Trophoblast cell (in vitro differentiated cells and primary cell): ENCODE measurements at regions not wholly inside any gene's neighbourhood (a gene's known extent, or its start where the extent isn't known, plus 50 kb on each side); places are given as distances from the start of the nearest gene placed in this dataset.

ENCODE experiments used
- DNase-seq, 2 donors: peaks; one replicate each; pipeline ENCODE4 v3.0.0-alpha.2; 2016
- H2AFZ ChIP-seq: 2 replicates; pipeline ENCODE4 v1.6.1; 2013; ENCODE audit warnings: low read length, moderate library complexity, mild to moderate bottlenecking; ENCODE audit not compliant: insufficient read depth, poor library complexity
- H2AK5ac ChIP-seq: 2 replicates; pipeline ENCODE4 v1.6.1; 2013; ENCODE audit warnings: mild to moderate bottlenecking, low read length
- H2BK120ac ChIP-seq: 2 replicates; pipeline ENCODE4 v1.6.1; 2013; ENCODE audit warnings: low read length, mild to moderate bottlenecking, moderate library complexity; ENCODE audit not compliant: insufficient read depth, poor library complexity
- H2BK12ac ChIP-seq: 2 replicates; pipeline ENCODE4 v1.6.1; 2013; ENCODE audit warnings: mild to moderate bottlenecking, low read length, moderate library complexity
- H2BK5ac ChIP-seq: 2 replicates; pipeline ENCODE4 v1.6.1; 2013; ENCODE audit warnings: low read length, low read depth, moderate library complexity, mild to moderate bottlenecking; ENCODE audit not compliant: poor library complexity
- H3K14ac ChIP-seq: 2 replicates; pipeline ENCODE4 v1.6.1; 2013; ENCODE audit warnings: mild to moderate bottlenecking, low read length
- H3K18ac ChIP-seq: 2 replicates; pipeline ENCODE4 v1.6.1; 2013; ENCODE audit warnings: mild to moderate bottlenecking, low read length
- H3K23ac ChIP-seq: 2 replicates; pipeline ENCODE4 v1.6.1; 2013; ENCODE audit warnings: low read length
- H3K27ac ChIP-seq: 2 replicates; pipeline ENCODE4 v1.5.1; 2013; ENCODE audit warnings: low read depth, mild to moderate bottlenecking, inconsistent platforms, low read length, moderate library complexity
- H3K27me3 ChIP-seq: 2 replicates; pipeline ENCODE4 v1.6.1; 2013; ENCODE audit warnings: inconsistent platforms, mild to moderate bottlenecking, low read length, moderate library complexity; ENCODE audit not compliant: insufficient read depth
- H3K36me3 ChIP-seq, 2 experiments: 1 replicate in 1 of 2; 2 replicates in 1 of 2; pipeline ENCODE4 v1.6.1; 2013; ENCODE audit warnings: low read length in 2 of 2, mild to moderate bottlenecking in 2 of 2, moderate library complexity in 1 of 2; ENCODE audit not compliant: insufficient read depth in 2 of 2, control insufficient read depth in 1 of 2
- H3K4ac ChIP-seq: 2 replicates; pipeline ENCODE4 v1.6.1; 2013; ENCODE audit warnings: low read depth, mild to moderate bottlenecking, low read length, moderate library complexity
- H3K4me1 ChIP-seq, 2 experiments: 1 replicate in 1 of 2; 2 replicates in 1 of 2; pipeline ENCODE4 v1.6.1; 2013; ENCODE audit warnings: low read length in 2 of 2, mild to moderate bottlenecking in 2 of 2, moderate library complexity in 1 of 2; ENCODE audit not compliant: insufficient read depth in 2 of 2, control insufficient read depth in 1 of 2
- H3K4me2 ChIP-seq: 2 replicates; pipeline ENCODE4 v1.6.1; 2013; ENCODE audit warnings: inconsistent platforms, mild to moderate bottlenecking, low read length, moderate library complexity
- H3K4me3 ChIP-seq: 2 replicates; pipeline ENCODE4 v1.5.1; 2013; ENCODE audit warnings: mild to moderate bottlenecking, low read depth, low read length, inconsistent platforms
- H3K79me1 ChIP-seq: one replicate; pipeline ENCODE4 v1.6.1; 2013; ENCODE audit warnings: low read length
- H3K79me2 ChIP-seq: 2 replicates; pipeline ENCODE4 v1.6.1; 2013; ENCODE audit warnings: low read length, mild to moderate bottlenecking; ENCODE audit not compliant: control insufficient read depth, insufficient read depth, poor library complexity
- H3K9ac ChIP-seq: 2 replicates; pipeline ENCODE4 v1.6.1; 2013; ENCODE audit warnings: mild to moderate bottlenecking, low read length
- H3K9me3 ChIP-seq: 2 replicates; pipeline ENCODE4 v1.6.1; 2013; ENCODE audit warnings: low read depth, mild to moderate bottlenecking, control low read depth, inconsistent platforms, low read length; ENCODE audit not compliant: insufficient read depth
- H4K12ac ChIP-seq: 2 replicates; pipeline ENCODE4 v1.6.1; 2013; ENCODE audit warnings: low read depth, mild to moderate bottlenecking, low read length, moderate library complexity
- H4K8ac ChIP-seq: 2 replicates; pipeline ENCODE4 v1.6.1; 2013; ENCODE audit warnings: low read depth, mild to moderate bottlenecking, low read length, moderate library complexity
- H4K91ac ChIP-seq: one replicate; pipeline ENCODE4 v1.6.1; 2013; ENCODE audit warnings: low read depth, mild to moderate bottlenecking, low read length, moderate library complexity
- WGBS: extraction: QIAGEN DNeasy Blood & Tissue Kit; methylation state at CpG from one replicate; pipeline ENCODE4 v1.1.7; 2013; ENCODE audit warnings: missing lambda C conversion rate; ENCODE audit not compliant: insufficient read length, insufficient coverage; ENCODE audit errors: extremely low coverage; 5-methylcytosine and 5-hydroxymethylcytosine counted together

- no peak overlapping the region for H2BK12ac ChIP-seq
- H3K23ac ChIP-seq = no peak overlapping the region
- no peak overlapping the region for H4K12ac ChIP-seq
- no peak overlapping the region for H4K8ac ChIP-seq
- WGBS = no CpG with 5 or more reads among the region's 4 CpGs
- H3K79me2 ChIP-seq = no peaks in the 10 kb centered on the region
- no peak overlapping the region for H2BK120ac ChIP-seq
- H3K27me3 ChIP-seq = no peaks in the 10 kb centered on the region
- H2AFZ ChIP-seq = no peak overlapping the region
- peak overlapping the region; percentile 84 for H2BK5ac ChIP-seq
- no peaks in the 10 kb centered on the region for H3K36me3 ChIP-seq
- no peak overlapping the region for H3K14ac ChIP-seq
- peaks cover 3 to 6% of the 10 kb centered on the region in 2 experiments for H3K4me1 ChIP-seq
- no peak overlapping the region for H3K18ac ChIP-seq
- H3K4me3 ChIP-seq = no peak overlapping the region
- no peak overlapping the region for H2AK5ac ChIP-seq
- no peak overlapping the region for H3K4me2 ChIP-seq
- H3K27ac ChIP-seq = peak overlapping the region; percentile 95
- H3K9me3 ChIP-seq = no peaks in the 10 kb centered on the region
- peak overlapping the region; percentile 76 for H4K91ac ChIP-seq
- no peak overlapping the region for H3K9ac ChIP-seq
- H3K79me1 ChIP-seq = peaks cover 18% of the 10 kb centered on the region
- no peak overlapping the region for H3K4ac ChIP-seq
- no peak for DNase-seq
These were observed 140.9 kb downstream of the ZNF608 start for GRCh38 chr5:124605541-124605940.

- H2AK5ac ChIP-seq = no peak overlapping the region
- H3K79me1 ChIP-seq = peaks cover 20% of the 10 kb centered on the region
- no peak overlapping the region for H3K4ac ChIP-seq
- peak overlapping the region; percentile 44 for H3K14ac ChIP-seq
- no peak overlapping the region for H3K27ac ChIP-seq
- H3K36me3 ChIP-seq = no peaks in the 10 kb centered on the region
- H3K9ac ChIP-seq = no peak overlapping the region
- H2BK120ac ChIP-seq = peak overlapping the region; percentile 51
- H3K9me3 ChIP-seq = no peaks in the 10 kb centered on the region
- no peak for DNase-seq
- H3K18ac ChIP-seq = peak overlapping the region; percentile 75
- no peak overlapping the region for H3K4me2 ChIP-seq
- H3K27me3 ChIP-seq = no peaks in the 10 kb centered on the region
- peak overlapping the region; percentile 54 for H4K8ac ChIP-seq
- H3K4me3 ChIP-seq = no peak overlapping the region
- H3K4me1 ChIP-seq = peaks cover 3 to 10% of the 10 kb centered on the region in 2 experiments
- no peak overlapping the region for H3K23ac ChIP-seq
- H4K12ac ChIP-seq = no peak overlapping the region
- H2BK5ac ChIP-seq = peak overlapping the region; percentile 93
- no peak overlapping the region for H2AFZ ChIP-seq
- no peaks in the 10 kb centered on the region for H3K79me2 ChIP-seq
- H4K91ac ChIP-seq = no peak overlapping the region
- peak overlapping the region; percentile 98 for H2BK12ac ChIP-seq
- WGBS = no CpG with 5 or more reads among the region's 4 CpGs
These were observed 142.0 kb downstream of the ZNF608 start for GRCh38 chr5:124604419-124604818.

- peaks cover 26% of the 10 kb centered on the region for H3K79me1 ChIP-seq
- no peak overlapping the region for H3K4me2 ChIP-seq
- H4K12ac ChIP-seq = no peak overlapping the region
- H3K14ac ChIP-seq = no peak overlapping the region
- WGBS = no CpG with 5 or more reads among the region's 1 CpG
- no peaks in the 10 kb centered on the region for H3K36me3 ChIP-seq
- H3K18ac ChIP-seq = no peak overlapping the region
- no peaks in the 10 kb centered on the region for H3K9me3 ChIP-seq
- H2BK12ac ChIP-seq = no peak overlapping the region
- H3K4ac ChIP-seq = no peak overlapping the region
- H3K27me3 ChIP-seq = no peaks in the 10 kb centered on the region
- no peak overlapping the region for H2AFZ ChIP-seq
- no peak overlapping the region for H3K9ac ChIP-seq
- H3K4me3 ChIP-seq = no peak overlapping the region
- DNase-seq = no peak
- H3K27ac ChIP-seq = no peak overlapping the region
- no peak overlapping the region for H4K91ac ChIP-seq
- no peak overlapping the region for H3K23ac ChIP-seq
- H2BK5ac ChIP-seq = no peak overlapping the region
- peaks cover 3 to 12% of the 10 kb centered on the region in 2 experiments for H3K4me1 ChIP-seq
- no peak overlapping the region for H2BK120ac ChIP-seq
- H2AK5ac ChIP-seq = no peak overlapping the region
- H3K79me2 ChIP-seq = no peaks in the 10 kb centered on the region
- H4K8ac ChIP-seq = no peak overlapping the region
These were observed 143.4 kb downstream of the ZNF608 start for GRCh38 chr5:124602925-124603650.

GRCh38 chr5:124599028-124599973 is 147.1 kb downstream of the ZNF608 start:
- no peak for DNase-seq
- Histone ChIP-seq H2AFZ (no peak overlapping the region), H3K79me2 (peaks cover 2% of the 10 kb centered on the region), H3K23ac (no peak overlapping the region), H4K8ac (peak overlapping the region; percentile 79), H2BK120ac (peak overlapping the region; percentile 36), H2BK5ac (peak overlapping the region; percentile 92), H3K4me1 (peaks cover 0 to 14% of the 10 kb centered on the region in 2 experiments), H3K27me3 (no peaks in the 10 kb centered on the region), H3K36me3 (no peaks in the 10 kb centered on the region), H3K79me1 (peaks cover 19% of the 10 kb centered on the region), H3K4ac (no peak overlapping the region), H4K91ac (peak overlapping the region; percentile 68), H3K9ac (no peak overlapping the region), H2AK5ac (peak overlapping the region; percentile 54), H3K4me3 (no peak overlapping the region), H3K27ac (peak overlapping the region; percentile 88), H2BK12ac (peak overlapping the region; percentile 98), H3K9me3 (no peaks in the 10 kb centered on the region), H3K18ac (no peak overlapping the region), H3K14ac (peak overlapping the region; percentile 70), H4K12ac (no peak overlapping the region), H3K4me2 (no peak overlapping the region)
- no CpG with 5 or more reads among the region's 10 CpGs for WGBS
